ENCODE measurements at regions not wholly inside any gene's neighbourhood (a gene's known extent, or its start where the extent isn't known, plus 50 kb on each side); places are given as distances from the start of the nearest gene placed in this dataset.
"Not testable (repeated sequence)": the region's sequence is repeated elsewhere in the genome, so short reads cannot be mapped to it uniquely, and the experiment has no call there.

GRCh38 chr9:41837684-41838561 lies 291.3 kb downstream of the CNTNAP3B start:
- TF ChIP-seq CTCF, POLR2A, EP300 (IDR thresholded peaks at IDR 0.05): not testable (repeated sequence)
